ENCODE measurements at regions not wholly inside any gene's neighbourhood (a gene's known extent, or its start where the extent isn't known, plus 50 kb on each side); places are given as distances from the start of the nearest gene placed in this dataset.

DNA sequence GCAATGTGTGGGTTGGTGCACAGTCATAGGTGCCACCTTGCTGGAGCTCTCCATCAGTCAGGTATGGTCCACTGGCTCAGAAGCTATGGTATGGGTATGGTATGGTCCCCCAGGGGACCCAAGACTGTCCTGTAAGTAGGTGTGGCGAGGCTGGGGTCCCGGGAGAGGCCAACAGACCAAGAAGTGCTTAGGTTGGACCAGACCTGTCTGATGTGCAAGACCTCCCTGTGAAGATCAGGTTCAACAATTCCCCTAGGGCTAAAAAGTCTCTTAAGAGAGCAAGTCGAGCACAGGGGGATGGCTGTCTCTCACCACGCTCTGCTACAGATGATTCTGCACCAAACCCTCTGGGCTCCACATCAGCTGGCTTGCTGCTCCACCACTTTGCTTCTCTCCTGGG lies 1145.0 kb downstream of the RPA4 start (continued):
- TF ChIP-seq, protein P1, sequence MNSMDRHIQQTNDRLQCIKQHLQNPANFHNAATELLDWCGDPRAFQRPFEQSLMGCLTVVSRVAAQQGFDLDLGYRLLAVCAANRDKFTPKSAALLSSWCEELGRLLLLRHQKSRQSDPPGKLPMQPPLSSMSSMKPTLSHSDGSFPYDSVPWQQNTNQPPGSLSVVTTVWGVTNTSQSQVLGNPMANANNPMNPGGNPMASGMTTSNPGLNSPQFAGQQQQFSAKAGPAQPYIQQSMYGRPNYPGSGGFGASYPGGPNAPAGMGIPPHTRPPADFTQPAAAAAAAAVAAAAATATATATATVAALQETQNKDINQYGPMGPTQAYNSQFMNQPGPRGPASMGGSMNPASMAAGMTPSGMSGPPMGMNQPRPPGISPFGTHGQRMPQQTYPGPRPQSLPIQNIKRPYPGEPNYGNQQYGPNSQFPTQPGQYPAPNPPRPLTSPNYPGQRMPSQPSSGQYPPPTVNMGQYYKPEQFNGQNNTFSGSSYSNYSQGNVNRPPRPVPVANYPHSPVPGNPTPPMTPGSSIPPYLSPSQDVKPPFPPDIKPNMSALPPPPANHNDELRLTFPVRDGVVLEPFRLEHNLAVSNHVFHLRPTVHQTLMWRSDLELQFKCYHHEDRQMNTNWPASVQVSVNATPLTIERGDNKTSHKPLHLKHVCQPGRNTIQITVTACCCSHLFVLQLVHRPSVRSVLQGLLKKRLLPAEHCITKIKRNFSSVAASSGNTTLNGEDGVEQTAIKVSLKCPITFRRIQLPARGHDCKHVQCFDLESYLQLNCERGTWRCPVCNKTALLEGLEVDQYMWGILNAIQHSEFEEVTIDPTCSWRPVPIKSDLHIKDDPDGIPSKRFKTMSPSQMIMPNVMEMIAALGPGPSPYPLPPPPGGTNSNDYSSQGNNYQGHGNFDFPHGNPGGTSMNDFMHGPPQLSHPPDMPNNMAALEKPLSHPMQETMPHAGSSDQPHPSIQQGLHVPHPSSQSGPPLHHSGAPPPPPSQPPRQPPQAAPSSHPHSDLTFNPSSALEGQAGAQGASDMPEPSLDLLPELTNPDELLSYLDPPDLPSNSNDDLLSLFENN (IDR thresholded peaks at IDR 0.05; ENCODE audit: low read depth in 2 of 2, low read length in 2 of 2): no peak
- no peak for TF ChIP-seq LEF1 (IDR thresholded peaks at IDR 0.05)
- no peak for TF ChIP-seq BACH1 (tag; IDR thresholded peaks at IDR 0.05)
- TF ChIP-seq TOE1 (IDR thresholded peaks at IDR 0.05; ENCODE audit: borderline replicate concordance): no peak
- TF ChIP-seq TOE1 (CRISPR knock-in tag; IDR thresholded peaks at IDR 0.05; ENCODE audit: borderline replicate concordance, low read depth): no peak
- no peak for TF ChIP-seq KDM4B (IDR thresholded peaks at IDR 0.05; ENCODE audit: borderline replicate concordance in 2 of 2, low read depth in 1 of 2)
- TF ChIP-seq ZNF785 (CRISPR knock-in tag; IDR thresholded peaks at IDR 0.05): no peak
- no peak for TF ChIP-seq BHLHE40 (IDR thresholded peaks at IDR 0.05; ENCODE audit: low read length)
- no peak for TF ChIP-seq HOXB6 (CRISPR knock-in tag; IDR thresholded peaks at IDR 0.05; ENCODE audit: borderline replicate concordance)
- no peak for TF ChIP-seq PHF20 (IDR thresholded peaks at IDR 0.05; ENCODE audit: partially characterized antibody)
- TF ChIP-seq, protein P2, sequence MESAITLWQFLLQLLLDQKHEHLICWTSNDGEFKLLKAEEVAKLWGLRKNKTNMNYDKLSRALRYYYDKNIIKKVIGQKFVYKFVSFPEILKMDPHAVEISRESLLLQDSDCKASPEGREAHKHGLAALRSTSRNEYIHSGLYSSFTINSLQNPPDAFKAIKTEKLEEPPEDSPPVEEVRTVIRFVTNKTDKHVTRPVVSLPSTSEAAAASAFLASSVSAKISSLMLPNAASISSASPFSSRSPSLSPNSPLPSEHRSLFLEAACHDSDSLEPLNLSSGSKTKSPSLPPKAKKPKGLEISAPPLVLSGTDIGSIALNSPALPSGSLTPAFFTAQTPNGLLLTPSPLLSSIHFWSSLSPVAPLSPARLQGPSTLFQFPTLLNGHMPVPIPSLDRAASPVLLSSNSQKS (CRISPR knock-in tag; IDR thresholded peaks at IDR 0.05): no peak
